GM12878 (cell line): ENCODE measurements at regions not wholly inside any gene's neighbourhood (a gene's known extent, or its start where the extent isn't known, plus 50 kb on each side); places are given as distances from the start of the nearest gene placed in this dataset.

Experiments used
- EZH2 ChIP-seq: IDR thresholded peaks from 2 replicates; pipeline ENCODE4 v1.6.1; 2012; ENCODE audit warnings: low read depth, mild to moderate bottlenecking, control low read depth, inconsistent platforms, low read length, borderline replicate concordance; ENCODE audit not compliant: control insufficient read depth
- SMAD1 ChIP-seq: fragments of 450-650 bp; IDR thresholded peaks from 2 replicates; pipeline ENCODE4 v1.6.1; 2018; ENCODE audit warnings: mild to moderate bottlenecking, low read depth; ENCODE audit not compliant: partially characterized antibody
- YY1 ChIP-seq: IDR thresholded peaks from 2 replicates; pipeline ENCODE4 v1.6.1; 2011; ENCODE audit warnings: low read depth, mild to moderate bottlenecking, low read length
- TF ChIP-seq, protein P1 (sequence below): IDR thresholded peaks from 2 replicates; pipeline ENCODE4 v1.6.1; 2012; ENCODE audit warnings: low read length, inconsistent platforms
- TF ChIP-seq, protein P2 (sequence below): fragments of 450-650 bp; IDR thresholded peaks from 2 replicates; pipeline ENCODE4 v1.6.1; 2014; ENCODE audit warnings: mild to moderate bottlenecking

DNA sequence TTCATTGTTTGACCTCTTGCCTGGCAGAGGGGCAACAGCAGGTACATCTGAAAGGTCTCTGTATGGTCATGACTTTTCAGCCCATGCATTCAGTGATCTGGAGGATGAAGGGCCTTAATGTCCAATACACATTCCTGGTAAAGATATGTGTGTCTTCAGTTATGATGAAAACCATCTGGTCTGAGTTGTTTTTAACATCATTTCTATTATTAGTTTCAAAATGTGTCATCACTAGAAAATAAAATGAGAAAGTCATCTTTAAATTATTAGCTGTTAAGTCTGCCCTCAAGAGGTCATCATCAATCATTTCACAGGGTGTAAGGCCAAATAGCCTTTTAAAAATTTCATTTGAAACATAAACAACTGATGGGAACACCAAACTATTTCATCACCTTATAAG, 92.1 kb upstream of the PLSCR4 start:
- TF ChIP-seq SMAD1 (no peak), YY1 (no peak), EZH2 (no peak)
- TF ChIP-seq, protein P1, sequence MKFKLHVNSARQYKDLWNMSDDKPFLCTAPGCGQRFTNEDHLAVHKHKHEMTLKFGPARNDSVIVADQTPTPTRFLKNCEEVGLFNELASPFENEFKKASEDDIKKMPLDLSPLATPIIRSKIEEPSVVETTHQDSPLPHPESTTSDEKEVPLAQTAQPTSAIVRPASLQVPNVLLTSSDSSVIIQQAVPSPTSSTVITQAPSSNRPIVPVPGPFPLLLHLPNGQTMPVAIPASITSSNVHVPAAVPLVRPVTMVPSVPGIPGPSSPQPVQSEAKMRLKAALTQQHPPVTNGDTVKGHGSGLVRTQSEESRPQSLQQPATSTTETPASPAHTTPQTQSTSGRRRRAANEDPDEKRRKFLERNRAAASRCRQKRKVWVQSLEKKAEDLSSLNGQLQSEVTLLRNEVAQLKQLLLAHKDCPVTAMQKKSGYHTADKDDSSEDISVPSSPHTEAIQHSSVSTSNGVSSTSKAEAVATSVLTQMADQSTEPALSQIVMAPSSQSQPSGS, result no peak
- TF ChIP-seq, protein P2, sequence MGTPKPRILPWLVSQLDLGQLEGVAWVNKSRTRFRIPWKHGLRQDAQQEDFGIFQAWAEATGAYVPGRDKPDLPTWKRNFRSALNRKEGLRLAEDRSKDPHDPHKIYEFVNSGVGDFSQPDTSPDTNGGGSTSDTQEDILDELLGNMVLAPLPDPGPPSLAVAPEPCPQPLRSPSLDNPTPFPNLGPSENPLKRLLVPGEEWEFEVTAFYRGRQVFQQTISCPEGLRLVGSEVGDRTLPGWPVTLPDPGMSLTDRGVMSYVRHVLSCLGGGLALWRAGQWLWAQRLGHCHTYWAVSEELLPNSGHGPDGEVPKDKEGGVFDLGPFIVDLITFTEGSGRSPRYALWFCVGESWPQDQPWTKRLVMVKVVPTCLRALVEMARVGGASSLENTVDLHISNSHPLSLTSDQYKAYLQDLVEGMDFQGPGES, result no peak
